Mesenchymal stem cell (in vitro differentiated cells and primary cell): ENCODE measurements at regions not wholly inside any gene's neighbourhood (a gene's known extent, or its start where the extent isn't known, plus 50 kb on each side); places are given as distances from the start of the nearest gene placed in this dataset.
A peak's percentile ranks its signal among the peaks of the same experiment; 100 is the strongest.

Source experiments
- DNase-seq: peaks from one replicate; pipeline ENCODE4 v3.0.0-alpha.2; 2013
- H2AFZ ChIP-seq: one replicate; pipeline ENCODE4 v1.6.1; 2013; ENCODE audit warnings: low read depth, mild to moderate bottlenecking, control low read depth, inconsistent platforms, low read length, moderate library complexity
- H2AK5ac ChIP-seq: 2 replicates; pipeline ENCODE4 v1.6.1; 2013; ENCODE audit warnings: low read length, moderate library complexity, mild to moderate bottlenecking, inconsistent platforms; ENCODE audit not compliant: severe bottlenecking
- H2BK120ac ChIP-seq: one replicate; pipeline ENCODE4 v1.6.1; 2013; ENCODE audit warnings: low read depth, mild to moderate bottlenecking, inconsistent platforms, low read length, moderate library complexity
- H2BK12ac ChIP-seq, 2 experiments: one replicate each; pipeline ENCODE4 v1.6.1; 2013; ENCODE audit warnings: inconsistent platforms in 2 of 2, low read length in 2 of 2, mild to moderate bottlenecking in 2 of 2, moderate library complexity in 2 of 2, control low read depth in 1 of 2
- H2BK15ac ChIP-seq: one replicate; pipeline ENCODE4 v1.6.1; 2013; ENCODE audit warnings: mild to moderate bottlenecking, low read depth, inconsistent platforms; ENCODE audit not compliant: poor library complexity, severe bottlenecking
- H2BK5ac ChIP-seq: 2 replicates; pipeline ENCODE4 v1.6.1; 2013; ENCODE audit warnings: low read depth, mild to moderate bottlenecking, low read length, control low read depth, inconsistent platforms; ENCODE audit not compliant: poor library complexity, severe bottlenecking
- H3K14ac ChIP-seq, 2 experiments: one replicate each; pipeline ENCODE4 v1.6.1; 2013; ENCODE audit warnings: inconsistent platforms in 2 of 2, low read length in 2 of 2, control low read depth in 1 of 2, mild to moderate bottlenecking in 1 of 2, moderate library complexity in 1 of 2
- H3K18ac ChIP-seq, 2 experiments: one replicate each; pipeline ENCODE4 v1.6.1; 2013; ENCODE audit warnings: inconsistent platforms in 2 of 2, low read length in 2 of 2, control low read depth in 1 of 2, low read depth in 1 of 2, mild to moderate bottlenecking in 1 of 2
- H3K23ac ChIP-seq, 2 experiments: one replicate each; pipeline ENCODE4 v1.6.1; 2013; ENCODE audit warnings: inconsistent platforms in 2 of 2, low read length in 2 of 2, mild to moderate bottlenecking in 2 of 2, moderate library complexity in 2 of 2, control low read depth in 1 of 2
- H3K27ac ChIP-seq: 2 replicates; pipeline ENCODE4 v1.5.1; 2013; ENCODE audit warnings: mild to moderate bottlenecking, moderate library complexity, low read length, control low read depth, inconsistent platforms; ENCODE audit not compliant: poor library complexity, severe bottlenecking
- H3K27me3 ChIP-seq, 2 experiments: 2 replicates each; pipeline versions ENCODE4 v1.6.1 to v1.7.0; 2013; ENCODE audit warnings: low read length in 2 of 2, mild to moderate bottlenecking in 2 of 2, moderate library complexity in 2 of 2, control low read depth in 1 of 2, inconsistent platforms in 1 of 2; ENCODE audit not compliant: control insufficient read depth in 1 of 2, insufficient read depth in 1 of 2
- H3K36me3 ChIP-seq, 2 experiments: 2 replicates each; pipeline versions ENCODE4 v1.6.1 to v1.7.0; 2013; ENCODE audit warnings: low read length in 2 of 2, control low read depth in 1 of 2, inconsistent platforms in 1 of 2, low read depth in 1 of 2, mild to moderate bottlenecking in 1 of 2; ENCODE audit not compliant: insufficient read depth in 2 of 2, control insufficient read depth in 1 of 2
- H3K4ac ChIP-seq, 2 experiments: one replicate each; pipeline ENCODE4 v1.6.1; 2013; ENCODE audit warnings: inconsistent platforms in 2 of 2, low read length in 2 of 2, mild to moderate bottlenecking in 2 of 2, moderate library complexity in 2 of 2, control low read depth in 1 of 2, low read depth in 1 of 2
- H3K4me1 ChIP-seq: 2 replicates; pipeline ENCODE4 v1.6.1; 2013; ENCODE audit warnings: low read depth, low read length, control low read depth; ENCODE audit not compliant: control insufficient read depth, insufficient read depth
- H3K4me2 ChIP-seq: 2 replicates; pipeline ENCODE4 v1.6.1; 2013; ENCODE audit warnings: low read length, mild to moderate bottlenecking, inconsistent platforms; ENCODE audit not compliant: poor library complexity, severe bottlenecking
- H3K4me3 ChIP-seq, 2 experiments: 2 replicates each; pipeline versions ENCODE4 v1.5.1 to v1.7.0; 2013; ENCODE audit warnings: low read length in 2 of 2, mild to moderate bottlenecking in 2 of 2, control low read depth in 1 of 2, low read depth in 1 of 2; ENCODE audit not compliant: insufficient read depth in 1 of 2
- H3K79me1 ChIP-seq: replicated peaks from 2 replicates; pipeline ENCODE4 v1.6.1; 2013; ENCODE audit warnings: mild to moderate bottlenecking, control low read depth, low read length, inconsistent platforms; ENCODE audit not compliant: poor library complexity, severe bottlenecking
- H3K9ac ChIP-seq: 2 replicates; pipeline ENCODE4 v1.7.0; 2013; ENCODE audit warnings: mild to moderate bottlenecking, low read length, moderate library complexity
- H3K9me3 ChIP-seq: 2 replicates; pipeline ENCODE4 v1.7.0; 2013; ENCODE audit warnings: mild to moderate bottlenecking, low read length; ENCODE audit not compliant: control insufficient read depth
- H4K8ac ChIP-seq: one replicate; pipeline ENCODE4 v1.6.1; 2013; ENCODE audit warnings: inconsistent platforms, mild to moderate bottlenecking, low read length, moderate library complexity
- H4K91ac ChIP-seq: one replicate; pipeline ENCODE4 v1.6.1; 2013; ENCODE audit warnings: mild to moderate bottlenecking, low read length, inconsistent platforms
- WGBS: methylation state at CpG from one replicate; pipeline ENCODE4 v1.1.7; 2013; ENCODE audit warnings: mixed read lengths; 5-methylcytosine and 5-hydroxymethylcytosine counted together

GRCh38 chr17:33381201-33381600 is 88.1 kb upstream of the ASIC2 start:
- Histone ChIP-seq H3K23ac (no peak overlapping the region), H3K4ac (no peak overlapping the region), H2BK15ac (peak overlapping the region; percentile 36), H2BK12ac (peak overlapping the region in 1 of 2 experiments; percentile 35), H3K79me1 (no peaks in the 10 kb centered on the region), H3K27me3 (peaks cover 0 to 44% of the 10 kb centered on the region in 2 experiments), H3K4me3 (no peak overlapping the region), H3K27ac (no peak overlapping the region), H3K36me3 (no peaks in the 10 kb centered on the region), H3K18ac (peak overlapping the region in 1 of 2 experiments; percentile 50), H3K14ac (no peak overlapping the region), H2BK120ac (no peak overlapping the region), H4K8ac (no peak overlapping the region), H3K4me2 (no peak overlapping the region), H2AK5ac (no peak overlapping the region), H3K4me1 (no peaks in the 10 kb centered on the region), H3K9ac (no peak overlapping the region), H2BK5ac (no peak overlapping the region), H3K9me3 (no peaks in the 10 kb centered on the region), H4K91ac (no peak overlapping the region), H2AFZ (no peak overlapping the region)
- 40% methylated on average over 6 of the region's 6 CpGs for WGBS
- peak; percentile 42 for DNase-seq

- Histone ChIP-seq H3K14ac (no peak overlapping the region), H3K79me1 (no peaks in the 10 kb centered on the region), H2BK5ac (no peak overlapping the region), H2BK15ac (no peak overlapping the region), H3K9ac (no peak overlapping the region), H3K4me2 (no peak overlapping the region), H3K4me1 (no peaks in the 10 kb centered on the region), H3K23ac (no peak overlapping the region), H2AFZ (no peak overlapping the region), H2AK5ac (no peak overlapping the region), H3K18ac (no peak overlapping the region), H2BK12ac (no peak overlapping the region), H4K8ac (no peak overlapping the region), H3K4ac (no peak overlapping the region), H3K27me3 (peaks cover 0 to 50% of the 10 kb centered on the region in 2 experiments), H3K4me3 (no peak overlapping the region), H3K36me3 (no peaks in the 10 kb centered on the region), H3K9me3 (no peaks in the 10 kb centered on the region), H3K27ac (no peak overlapping the region), H2BK120ac (no peak overlapping the region), H4K91ac (no peak overlapping the region)
- peak; percentile 23 for DNase-seq
- 48% methylated on average over 3 of the region's 3 CpGs for WGBS
Measured at GRCh38 chr17:33383488-33384023, 90.5 kb upstream of the ASIC2 start.

GRCh38 chr17:33385133-33385532 is 92.0 kb upstream of the ASIC2 start:
- Histone ChIP-seq H2AFZ (no peak overlapping the region), H3K4me1 (no peaks in the 10 kb centered on the region), H3K27me3 (peaks cover 0 to 46% of the 10 kb centered on the region in 2 experiments), H3K79me1 (no peaks in the 10 kb centered on the region), H2BK5ac (no peak overlapping the region), H3K4me3 (no peak overlapping the region), H3K9me3 (no peaks in the 10 kb centered on the region), H2BK120ac (no peak overlapping the region), H3K9ac (no peak overlapping the region), H4K8ac (no peak overlapping the region), H3K4ac (no peak overlapping the region), H2BK15ac (no peak overlapping the region), H3K4me2 (no peak overlapping the region), H2BK12ac (no peak overlapping the region), H3K27ac (no peak overlapping the region), H3K14ac (no peak overlapping the region), H4K91ac (no peak overlapping the region), H3K23ac (no peak overlapping the region), H3K18ac (no peak overlapping the region), H3K36me3 (no peaks in the 10 kb centered on the region), H2AK5ac (no peak overlapping the region)
- WGBS = 65% methylated on average over 4 of the region's 4 CpGs
- DNase-seq = peak; percentile 42

- Histone ChIP-seq H3K9ac (no peak overlapping the region), H4K91ac (peak overlapping the region; percentile 10), H3K4ac (no peak overlapping the region), H3K27me3 (peaks cover 0 to 42% of the 10 kb centered on the region in 2 experiments), H2AK5ac (no peak overlapping the region), H3K14ac (no peak overlapping the region), H2BK5ac (no peak overlapping the region), H2BK12ac (peak overlapping the region in 1 of 2 experiments; percentile 52), H2BK120ac (no peak overlapping the region), H3K4me1 (no peaks in the 10 kb centered on the region), H3K23ac (no peak overlapping the region), H2AFZ (no peak overlapping the region), H3K27ac (no peak overlapping the region), H4K8ac (no peak overlapping the region), H3K9me3 (no peaks in the 10 kb centered on the region), H3K79me1 (no peaks in the 10 kb centered on the region), H2BK15ac (no peak overlapping the region), H3K18ac (no peak overlapping the region), H3K36me3 (no peaks in the 10 kb centered on the region), H3K4me3 (no peak overlapping the region), H3K4me2 (no peak overlapping the region)
- WGBS = 91% methylated on average over 3 of the region's 3 CpGs
- DNase-seq = no peak
Measured at GRCh38 chr17:33385713-33386112, 92.6 kb upstream of the ASIC2 start.
